Activated T-helper 1 cell treated with anti-CD3 and anti-CD28 coated beads, Interleukin-12 subunit alpha, Interleukin-12 subunit beta, Interleukin-2, Interleukin-4 antibody, amounts not matched to agents 30 ng/mL and 10 ng/mL and 1 ng/mL, durations not matched to agents 14 hours and 24 hours and 36 hours (primary cell): ENCODE measurements at regions not wholly inside any gene's neighbourhood (a gene's known extent, or its start where the extent isn't known, plus 50 kb on each side); places are given as distances from the start of the nearest gene placed in this dataset.
"Not testable (repeated sequence)": the region's sequence is repeated elsewhere in the genome, so short reads cannot be mapped to it uniquely, and the experiment has no call there.

Source experiments
- DNase-seq: peaks from one replicate; pipeline ENCODE4 v3.0.0; 2021; ENCODE audit warnings: low spot score
- H3K27ac Mint-ChIP-seq: one replicate; pipeline ENCODE4 v1.8.0; 2021; ENCODE audit warnings: mild to moderate bottlenecking, mixed read lengths
- H3K27me3 Mint-ChIP-seq: one replicate; pipeline ENCODE4 v1.8.0; 2022; ENCODE audit warnings: mild to moderate bottlenecking, moderate library complexity, mixed read lengths; ENCODE audit not compliant: insufficient read depth
- H3K36me3 Mint-ChIP-seq: one replicate; pipeline ENCODE4 v1.8.0; 2021; ENCODE audit warnings: low read depth, mixed read lengths
- H3K4me1 Mint-ChIP-seq: one replicate; pipeline ENCODE4 v1.8.0; 2021; ENCODE audit warnings: low read depth, mixed read lengths
- H3K4me3 Mint-ChIP-seq: one replicate; pipeline ENCODE4 v1.8.0; 2021; ENCODE audit warnings: mild to moderate bottlenecking, moderate library complexity, mixed read lengths
- H3K9me3 Mint-ChIP-seq: one replicate; pipeline ENCODE4 v1.8.0; 2021; ENCODE audit warnings: mixed read lengths
- intact Hi-C: fragments of 100-400 bp; cut with micrococcal nuclease; formaldehyde crosslinking; loops from one replicate; pipeline ENCODE4 v1.15.1; 2024

DNA sequence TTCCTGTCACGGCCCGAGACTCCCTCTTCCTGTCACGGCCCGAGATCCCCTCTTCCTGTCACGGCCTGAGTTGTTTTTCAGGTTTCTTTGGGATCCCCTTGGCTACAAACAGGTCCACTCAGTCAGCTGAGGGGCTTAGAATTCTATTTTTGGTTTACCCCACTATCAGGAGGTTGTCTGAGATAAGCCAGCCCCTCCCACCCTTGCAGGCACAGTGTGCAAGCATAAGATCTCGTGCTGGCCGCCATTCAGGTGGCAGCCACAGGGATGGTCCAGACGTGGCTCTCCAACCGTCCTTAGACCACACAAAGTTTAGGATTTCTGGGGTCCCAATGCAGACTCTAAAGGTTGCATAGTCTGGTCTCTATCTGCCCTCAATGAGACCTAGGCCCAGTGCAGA lies 186.0 kb upstream of the PLCXD1 start:
- H3K27me3 Mint-ChIP-seq, DNase-seq, H3K4me1 Mint-ChIP-seq, H3K36me3 Mint-ChIP-seq, intact Hi-C loops, H3K9me3 Mint-ChIP-seq, H3K4me3 Mint-ChIP-seq: not testable (repeated sequence)
- peak overlapping the region; percentile 75 for H3K27ac Mint-ChIP-seq
